K562 (cell line): ENCODE measurements at regions not wholly inside any gene's neighbourhood (a gene's known extent, or its start where the extent isn't known, plus 50 kb on each side); places are given as distances from the start of the nearest gene placed in this dataset.
A peak's percentile ranks its signal among the peaks of the same experiment; 100 is the strongest.

Experiments
- MYC ChIP-seq, 2 experiments: fragments of 250-450 bp in 1 of 2; sonication (Bioruptor Pico) in 1 of 2; IDR thresholded peaks; 2 replicates each; pipeline versions ENCODE4 v1.5.1 to v1.6.1; 2012 to 2021; ENCODE audit warnings: low read depth in 2 of 2, borderline replicate concordance in 1 of 2, improper control_type of control experiment in 1 of 2, low read length in 1 of 2, mild to moderate bottlenecking in 1 of 2, moderate library complexity in 1 of 2
- RAD21 ChIP-seq, 2 experiments: fragments of 250-450 bp in 1 of 2; fragments of 450-650 bp in 1 of 2; sonication (Bioruptor Pico) in 1 of 2; formaldehyde crosslinking in 1 of 2; IDR thresholded peaks in 1 of 2; conservative IDR thresholded peaks in 1 of 2; 2 replicates each; pipeline versions ENCODE4 v1.4.0 to v1.8.0; 2020 to 2022; ENCODE audit warnings: mild to moderate bottlenecking in 2 of 2, moderate library complexity in 1 of 2
- SAP30 ChIP-seq: fragments of 200-600 bp; sonication (generic); IDR thresholded peaks from 2 replicates; pipeline ENCODE4 v1.6.1; 2012; ENCODE audit warnings: borderline replicate concordance, low read depth, mild to moderate bottlenecking, moderate library complexity, low read length, control low read depth, inconsistent platforms; ENCODE audit not compliant: insufficient read depth, poor library complexity, severe bottlenecking
- ZBTB7A ChIP-seq: IDR thresholded peaks from 2 replicates; pipeline ENCODE4 v1.6.1; 2011; ENCODE audit warnings: low read depth, mild to moderate bottlenecking, low read length, moderate library complexity, borderline replicate concordance; ENCODE audit not compliant: control insufficient read depth
- ZNF282 ChIP-seq: sonication (generic); formaldehyde crosslinking; IDR thresholded peaks from 2 replicates; pipeline ENCODE4 v1.8.1; 2023; ENCODE audit warnings: missing genetic modification reagents
- ZNF324 ChIP-seq: fragments of 250-450 bp; sonication (Bioruptor Pico); IDR thresholded peaks from 2 replicates; pipeline ENCODE4 v1.4.0; 2020; ENCODE audit warnings: mild to moderate bottlenecking
- ZNF830 ChIP-seq: fragments of 250-450 bp; sonication (Bioruptor Pico); IDR thresholded peaks from 2 replicates; pipeline ENCODE4 v1.5.0; 2021; ENCODE audit warnings: mild to moderate bottlenecking
- TF ChIP-seq, protein P1 (sequence below), 2 experiments: fragments of 450-650 bp; formaldehyde crosslinking in 1 of 2; IDR thresholded peaks; 2 replicates each; pipeline versions ENCODE4 v1.4.0 to v1.6.1; 2014 to 2020; ENCODE audit warnings: mild to moderate bottlenecking in 2 of 2, borderline replicate concordance in 1 of 2, low read depth in 1 of 2
- TF ChIP-seq, protein P2 (sequence below), 2 experiments: fragments of 450-650 bp in 1 of 2; sonication (generic) in 1 of 2; formaldehyde crosslinking in 1 of 2; IDR thresholded peaks; 2 replicates each; pipeline versions ENCODE4 v1.7.1 to v1.9.0; 2016 to 2022; ENCODE audit warnings: inconsistent platforms in 1 of 2, mild to moderate bottlenecking in 1 of 2, missing genetic modification reagents in 1 of 2

DNA sequence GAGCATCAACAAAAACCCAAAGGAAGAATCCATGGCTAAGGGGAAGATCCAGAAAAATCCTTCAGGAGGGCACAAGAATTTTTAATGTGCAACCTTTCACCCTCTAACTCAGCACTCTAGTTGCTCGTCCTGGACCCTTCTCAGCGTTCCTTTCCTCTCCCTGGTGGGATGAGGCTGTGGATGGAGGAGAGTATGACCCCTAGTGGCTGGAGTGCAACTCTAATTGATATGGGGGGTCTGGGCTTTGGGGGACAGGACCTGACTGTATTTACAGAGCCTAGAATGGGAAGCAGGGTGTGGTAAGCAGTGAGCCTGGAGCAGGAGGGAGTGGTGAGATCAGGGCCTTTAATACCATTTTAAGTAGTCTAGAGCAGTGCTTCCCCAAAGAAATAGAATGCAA lies 83.9 kb upstream of the CEP85L start (continued):
- TF ChIP-seq, protein P1, sequence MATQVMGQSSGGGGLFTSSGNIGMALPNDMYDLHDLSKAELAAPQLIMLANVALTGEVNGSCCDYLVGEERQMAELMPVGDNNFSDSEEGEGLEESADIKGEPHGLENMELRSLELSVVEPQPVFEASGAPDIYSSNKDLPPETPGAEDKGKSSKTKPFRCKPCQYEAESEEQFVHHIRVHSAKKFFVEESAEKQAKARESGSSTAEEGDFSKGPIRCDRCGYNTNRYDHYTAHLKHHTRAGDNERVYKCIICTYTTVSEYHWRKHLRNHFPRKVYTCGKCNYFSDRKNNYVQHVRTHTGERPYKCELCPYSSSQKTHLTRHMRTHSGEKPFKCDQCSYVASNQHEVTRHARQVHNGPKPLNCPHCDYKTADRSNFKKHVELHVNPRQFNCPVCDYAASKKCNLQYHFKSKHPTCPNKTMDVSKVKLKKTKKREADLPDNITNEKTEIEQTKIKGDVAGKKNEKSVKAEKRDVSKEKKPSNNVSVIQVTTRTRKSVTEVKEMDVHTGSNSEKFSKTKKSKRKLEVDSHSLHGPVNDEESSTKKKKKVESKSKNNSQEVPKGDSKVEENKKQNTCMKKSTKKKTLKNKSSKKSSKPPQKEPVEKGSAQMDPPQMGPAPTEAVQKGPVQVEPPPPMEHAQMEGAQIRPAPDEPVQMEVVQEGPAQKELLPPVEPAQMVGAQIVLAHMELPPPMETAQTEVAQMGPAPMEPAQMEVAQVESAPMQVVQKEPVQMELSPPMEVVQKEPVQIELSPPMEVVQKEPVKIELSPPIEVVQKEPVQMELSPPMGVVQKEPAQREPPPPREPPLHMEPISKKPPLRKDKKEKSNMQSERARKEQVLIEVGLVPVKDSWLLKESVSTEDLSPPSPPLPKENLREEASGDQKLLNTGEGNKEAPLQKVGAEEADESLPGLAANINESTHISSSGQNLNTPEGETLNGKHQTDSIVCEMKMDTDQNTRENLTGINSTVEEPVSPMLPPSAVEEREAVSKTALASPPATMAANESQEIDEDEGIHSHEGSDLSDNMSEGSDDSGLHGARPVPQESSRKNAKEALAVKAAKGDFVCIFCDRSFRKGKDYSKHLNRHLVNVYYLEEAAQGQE (IDR thresholded peaks at IDR 0.05; ENCODE audit: borderline replicate concordance): 0 out of 2 replicates have a peak, but pooled peaks have one; percentile 21
- TF ChIP-seq, protein P1 (CRISPR knock-in tag; IDR thresholded peaks at IDR 0.05; ENCODE audit: low read depth): no peak
- TF ChIP-seq ZBTB7A (peak; percentile 48; the same call in 1 of the 2 replicates), RAD21 (CRISPR knock-in tag; conservative IDR thresholded peaks at IDR 0.05 in 1 of 2, IDR thresholded peaks at IDR 0.05 in 1 of 2) (peak; percentile 12 to 62; a peak in 2 of 4 replicates), SAP30 (no peak), ZNF324 (CRISPR knock-in tag) (no peak), ZNF282 (no peak), MYC (IDR thresholded peaks at IDR 0.05; ENCODE audit: low read depth, low read length) (no peak), MYC (CRISPR knock-in tag; IDR thresholded peaks at IDR 0.05; ENCODE audit: borderline replicate concordance, low read depth) (no peak), ZNF830 (CRISPR knock-in tag) (no peak)
- TF ChIP-seq, protein P2, sequence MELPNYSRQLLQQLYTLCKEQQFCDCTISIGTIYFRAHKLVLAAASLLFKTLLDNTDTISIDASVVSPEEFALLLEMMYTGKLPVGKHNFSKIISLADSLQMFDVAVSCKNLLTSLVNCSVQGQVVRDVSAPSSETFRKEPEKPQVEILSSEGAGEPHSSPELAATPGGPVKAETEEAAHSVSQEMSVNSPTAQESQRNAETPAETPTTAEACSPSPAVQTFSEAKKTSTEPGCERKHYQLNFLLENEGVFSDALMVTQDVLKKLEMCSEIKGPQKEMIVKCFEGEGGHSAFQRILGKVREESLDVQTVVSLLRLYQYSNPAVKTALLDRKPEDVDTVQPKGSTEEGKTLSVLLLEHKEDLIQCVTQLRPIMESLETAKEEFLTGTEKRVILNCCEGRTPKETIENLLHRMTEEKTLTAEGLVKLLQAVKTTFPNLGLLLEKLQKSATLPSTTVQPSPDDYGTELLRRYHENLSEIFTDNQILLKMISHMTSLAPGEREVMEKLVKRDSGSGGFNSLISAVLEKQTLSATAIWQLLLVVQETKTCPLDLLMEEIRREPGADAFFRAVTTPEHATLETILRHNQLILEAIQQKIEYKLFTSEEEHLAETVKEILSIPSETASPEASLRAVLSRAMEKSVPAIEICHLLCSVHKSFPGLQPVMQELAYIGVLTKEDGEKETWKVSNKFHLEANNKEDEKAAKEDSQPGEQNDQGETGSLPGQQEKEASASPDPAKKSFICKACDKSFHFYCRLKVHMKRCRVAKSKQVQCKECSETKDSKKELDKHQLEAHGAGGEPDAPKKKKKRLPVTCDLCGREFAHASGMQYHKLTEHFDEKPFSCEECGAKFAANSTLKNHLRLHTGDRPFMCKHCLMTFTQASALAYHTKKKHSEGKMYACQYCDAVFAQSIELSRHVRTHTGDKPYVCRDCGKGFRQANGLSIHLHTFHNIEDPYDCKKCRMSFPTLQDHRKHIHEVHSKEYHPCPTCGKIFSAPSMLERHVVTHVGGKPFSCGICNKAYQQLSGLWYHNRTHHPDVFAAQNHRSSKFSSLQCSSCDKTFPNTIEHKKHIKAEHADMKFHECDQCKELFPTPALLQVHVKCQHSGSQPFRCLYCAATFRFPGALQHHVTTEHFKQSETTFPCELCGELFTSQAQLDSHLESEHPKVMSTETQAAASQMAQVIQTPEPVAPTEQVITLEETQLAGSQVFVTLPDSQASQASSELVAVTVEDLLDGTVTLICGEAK (IDR thresholded peaks at IDR 0.05): no peak
- TF ChIP-seq, protein P2 (CRISPR knock-in tag; IDR thresholded peaks at IDR 0.05): no peak
